H9 (cell line): ENCODE measurements at regions not wholly inside any gene's neighbourhood (a gene's known extent, or its start where the extent isn't known, plus 50 kb on each side); places are given as distances from the start of the nearest gene placed in this dataset.

Experiments
- DNase-seq: peaks from one replicate; pipeline ENCODE4 v3.0.0-alpha.2; 2017
- H2AFZ ChIP-seq: one replicate; pipeline ENCODE4 v1.6.1; 2013; ENCODE audit warnings: mild to moderate bottlenecking, low read length, control low read depth, moderate library complexity
- H2AK5ac ChIP-seq: 2 replicates; pipeline ENCODE4 v1.6.1; 2013; ENCODE audit warnings: low read length, control low read depth, mixed read lengths; ENCODE audit not compliant: insufficient read length
- H2BK120ac ChIP-seq: one replicate; pipeline ENCODE4 v1.6.1; 2013; ENCODE audit warnings: low read depth, mild to moderate bottlenecking, low read length, control low read depth, inconsistent platforms; ENCODE audit not compliant: poor library complexity, severe bottlenecking
- H2BK12ac ChIP-seq: 2 replicates; pipeline ENCODE4 v1.6.1; 2013; ENCODE audit warnings: low read length, control low read depth, mixed read lengths, low read depth; ENCODE audit not compliant: insufficient read length
- H2BK15ac ChIP-seq: 2 replicates; pipeline ENCODE4 v1.6.1; 2013; ENCODE audit warnings: low read depth, low read length, control low read depth
- H2BK20ac ChIP-seq: one replicate; pipeline ENCODE4 v1.6.1; 2013; ENCODE audit warnings: low read depth, mild to moderate bottlenecking, low read length, control low read depth, inconsistent platforms; ENCODE audit not compliant: poor library complexity, severe bottlenecking
- H2BK5ac ChIP-seq: 2 replicates; pipeline ENCODE4 v1.6.1; 2013; ENCODE audit warnings: low read length, control low read depth, mixed read lengths; ENCODE audit not compliant: insufficient read length
- H3K14ac ChIP-seq: 2 replicates; pipeline ENCODE4 v1.6.1; 2013; ENCODE audit warnings: low read length, control low read depth; ENCODE audit not compliant: insufficient read depth
- H3K18ac ChIP-seq: 2 replicates; pipeline ENCODE4 v1.6.1; 2013; ENCODE audit warnings: low read depth, mild to moderate bottlenecking, mixed read lengths, low read length, control low read depth; ENCODE audit not compliant: insufficient read length
- H3K23ac ChIP-seq: 2 replicates; pipeline ENCODE4 v1.6.1; 2013; ENCODE audit warnings: low read length, control low read depth, mixed read lengths, low read depth; ENCODE audit not compliant: insufficient read length
- H3K23me2 ChIP-seq: 2 replicates; pipeline ENCODE4 v1.6.1; 2013; ENCODE audit warnings: low read depth, mild to moderate bottlenecking, mixed read lengths, low read length, control low read depth; ENCODE audit not compliant: insufficient read length, poor library complexity, severe bottlenecking
- H3K27ac ChIP-seq: 2 replicates; pipeline ENCODE4 v1.5.1; 2013; ENCODE audit warnings: low read length, control low read depth, mixed read lengths, low read depth; ENCODE audit not compliant: insufficient read length
- H3K27me3 ChIP-seq: 2 replicates; pipeline ENCODE4 v1.6.1; 2013; ENCODE audit warnings: low read length, control low read depth, inconsistent platforms; ENCODE audit not compliant: insufficient read depth
- H3K4ac ChIP-seq: 2 replicates; pipeline ENCODE4 v1.6.1; 2013; ENCODE audit warnings: low read depth, mild to moderate bottlenecking, control low read depth, inconsistent platforms, low read length, moderate library complexity
- H3K4me1 ChIP-seq: 2 replicates; pipeline ENCODE4 v1.6.1; 2013; ENCODE audit warnings: low read length, control low read depth, inconsistent platforms; ENCODE audit not compliant: insufficient read depth
- H3K4me2 ChIP-seq: 2 replicates; pipeline ENCODE4 v1.6.1; 2013; ENCODE audit warnings: low read length, control low read depth, mixed read lengths; ENCODE audit not compliant: insufficient read length, insufficient read depth
- H3K56ac ChIP-seq: 2 replicates; pipeline ENCODE4 v1.6.1; 2013; ENCODE audit warnings: low read depth, mild to moderate bottlenecking, mixed read lengths, low read length, control low read depth; ENCODE audit not compliant: insufficient read length
- H3K79me1 ChIP-seq: 2 replicates; pipeline ENCODE4 v1.6.1; 2013; ENCODE audit warnings: low read depth, mild to moderate bottlenecking, moderate library complexity, low read length, control low read depth, inconsistent platforms; ENCODE audit not compliant: insufficient read depth, poor library complexity, severe bottlenecking
- H3K79me2 ChIP-seq: 2 replicates; pipeline ENCODE4 v1.6.1; 2013; ENCODE audit warnings: low read length, control low read depth, inconsistent platforms; ENCODE audit not compliant: insufficient read depth
- H3K9ac ChIP-seq: 2 replicates; pipeline ENCODE4 v1.6.1; 2013; ENCODE audit warnings: low read length, control low read depth, mixed read lengths; ENCODE audit not compliant: insufficient read length; ENCODE audit errors: extremely low read depth
- H3K9me3 ChIP-seq: one replicate; pipeline ENCODE4 v1.6.1; 2013; ENCODE audit warnings: low read depth, low read length, inconsistent platforms; ENCODE audit not compliant: control insufficient read depth
- H3T11ph ChIP-seq: one replicate; pipeline ENCODE4 v1.6.1; 2013; ENCODE audit warnings: mild to moderate bottlenecking, low read length, control low read depth, inconsistent platforms
- H4K20me1 ChIP-seq: one replicate; pipeline ENCODE4 v1.6.1; 2013; ENCODE audit not compliant: control insufficient read depth, insufficient read length, insufficient read depth
- H4K5ac ChIP-seq: 2 replicates; pipeline ENCODE4 v1.6.1; 2013; ENCODE audit warnings: low read depth, mild to moderate bottlenecking, mixed read lengths, low read length, control low read depth; ENCODE audit not compliant: insufficient read length
- H4K8ac ChIP-seq: replicated peaks from 2 replicates; pipeline ENCODE4 v1.6.1; 2013; ENCODE audit warnings: low read length, control low read depth, mixed read lengths, low read depth; ENCODE audit not compliant: insufficient read length
- H4K91ac ChIP-seq: 2 replicates; pipeline ENCODE4 v1.6.1; 2013; ENCODE audit warnings: low read depth, mild to moderate bottlenecking, moderate library complexity, mixed read lengths, low read length, control low read depth; ENCODE audit not compliant: insufficient read length
- H3K27ac Mint-ChIP-seq, 3 experiments: 2 replicates in 2 of 3; 3 replicates in 1 of 3; pipeline ENCODE4 v1.8.0; 2020 to 2021; ENCODE audit warnings: mixed read lengths in 3 of 3, mild to moderate bottlenecking in 1 of 3, moderate library complexity in 1 of 3
- H3K27me3 Mint-ChIP-seq: 2 replicates; pipeline ENCODE4 v1.8.0; 2021; ENCODE audit warnings: low read depth, mild to moderate bottlenecking, moderate library complexity, mixed read lengths
- H3K36me3 Mint-ChIP-seq, 3 experiments: 2 replicates in 2 of 3; 3 replicates in 1 of 3; pipeline ENCODE4 v1.8.0; 2020 to 2021; ENCODE audit warnings: low read depth in 3 of 3, mixed read lengths in 3 of 3; ENCODE audit not compliant: insufficient read depth in 1 of 3
- H3K4me1 Mint-ChIP-seq, 2 experiments: 2 replicates each; pipeline ENCODE4 v1.8.0; 2020; ENCODE audit warnings: mixed read lengths in 2 of 2
- H3K4me3 Mint-ChIP-seq, 2 experiments: 2 replicates in 1 of 2; 3 replicates in 1 of 2; pipeline ENCODE4 v1.8.0; 2020 to 2021; ENCODE audit warnings: mild to moderate bottlenecking in 2 of 2, mixed read lengths in 2 of 2, moderate library complexity in 1 of 2
- H3K9me3 Mint-ChIP-seq, 2 experiments: 2 replicates in 1 of 2; 3 replicates in 1 of 2; pipeline ENCODE4 v1.8.0; 2020; ENCODE audit warnings: mild to moderate bottlenecking in 2 of 2, mixed read lengths in 2 of 2, moderate library complexity in 1 of 2
- CTCF ChIP-seq: fragments of 200-600 bp; sonication (generic); conservative IDR thresholded peaks from 3 replicates; pipeline ENCODE4 v1.8.0; 2021; ENCODE audit warnings: antibody characterized with exemption, mild to moderate bottlenecking
- WGBS: extraction: QIAGEN DNeasy Blood & Tissue Kit; methylation state at CpG from one replicate; pipeline ENCODE4 v1.1.7; 2013; ENCODE audit warnings: missing lambda C conversion rate, low lambda C conversion rate, mixed read lengths; ENCODE audit not compliant: insufficient read length; ENCODE audit errors: extremely low coverage; 5-methylcytosine and 5-hydroxymethylcytosine counted together

GRCh38 chr11:22984045-22984444 is 123.8 kb upstream of the CCDC179 start:
- Histone ChIP-seq H4K5ac (no peak overlapping the region), H3T11ph (no peak overlapping the region), H4K20me1 (no peaks in the 10 kb centered on the region), H3K14ac (no peak overlapping the region), H2BK120ac (no peak overlapping the region), H3K79me2 (no peaks in the 10 kb centered on the region), H3K27ac (no peak overlapping the region), H3K18ac (no peak overlapping the region), H2AFZ (no peak overlapping the region), H3K9me3 (no peaks in the 10 kb centered on the region), H2BK12ac (no peak overlapping the region), H3K23ac (no peak overlapping the region), H2AK5ac (no peak overlapping the region), H2BK15ac (no peak overlapping the region), H2BK20ac (no peak overlapping the region), H4K91ac (no peak overlapping the region), H2BK5ac (no peak overlapping the region), H3K27me3 (no peaks in the 10 kb centered on the region), H3K79me1 (no peaks in the 10 kb centered on the region), H3K56ac (no peak overlapping the region), H4K8ac (no peak overlapping the region), H3K9ac (no peak overlapping the region), H3K4me2 (no peak overlapping the region), H3K4me1 (no peaks in the 10 kb centered on the region), H3K4ac (no peak overlapping the region), H3K23me2 (no peaks in the 10 kb centered on the region)
- Mint-ChIP-seq H3K4me1 (no peaks in the 10 kb centered on the region), H3K9me3 (peaks cover 22 to 25% of the 10 kb centered on the region in 2 experiments), H3K27me3 (peaks cover 8% of the 10 kb centered on the region), H3K4me3 (no peak overlapping the region), H3K36me3 (peaks cover 11 to 22% (median 12%) of the 10 kb centered on the region in 3 experiments), H3K27ac (no peak overlapping the region)
- DNase-seq, result no peak
- no peak for TF ChIP-seq CTCF
- no CpG with 5 or more reads among the region's 2 CpGs for WGBS
